Astrocyte (in vitro differentiated cells and primary cell): ENCODE measurements at regions not wholly inside any gene's neighbourhood (a gene's known extent, or its start where the extent isn't known, plus 50 kb on each side); places are given as distances from the start of the nearest gene placed in this dataset.
"Not testable (repeated sequence)": the region's sequence is repeated elsewhere in the genome, so short reads cannot be mapped to it uniquely, and the experiment has no call there.

Experiments used
- DNase-seq: peaks from one replicate; pipeline ENCODE4 v3.0.0-alpha.2; 2010; ENCODE audit warnings: low read depth
- FAIRE-seq: peaks from 2 replicates; lab custom pipeline; 2011; peaks lifted over from hg19 to GRCh38; lab: Jason Lieb, UNC
- H2AFZ ChIP-seq: 2 replicates; pipeline ENCODE4 v1.6.0; 2012; ENCODE audit warnings: low read depth, low read length, inconsistent platforms
- H3K27ac ChIP-seq: 2 replicates; pipeline ENCODE4 v1.5.1; 2011; ENCODE audit warnings: low read depth, low read length, inconsistent platforms
- H3K27me3 ChIP-seq: 2 replicates; pipeline ENCODE4 v1.6.0; 2011; ENCODE audit warnings: low read length, inconsistent platforms; ENCODE audit not compliant: insufficient read depth
- H3K36me3 ChIP-seq: 2 replicates; pipeline ENCODE4 v1.5.1; 2011; ENCODE audit warnings: low read length, inconsistent platforms; ENCODE audit not compliant: insufficient read depth
- H3K4me1 ChIP-seq: 2 replicates; pipeline ENCODE4 v1.5.1; 2011; ENCODE audit warnings: low read length, inconsistent platforms; ENCODE audit not compliant: insufficient read depth
- H3K4me2 ChIP-seq: 2 replicates; pipeline ENCODE4 v1.6.0; 2012; ENCODE audit warnings: low read length, inconsistent platforms
- H3K4me3 ChIP-seq: 2 replicates; pipeline ENCODE4 v1.5.1; 2011; ENCODE audit warnings: low read depth, mild to moderate bottlenecking, low read length, inconsistent platforms; ENCODE audit not compliant: insufficient read depth
- H3K79me2 ChIP-seq: 2 replicates; pipeline ENCODE4 v1.6.0; 2012; ENCODE audit warnings: mild to moderate bottlenecking, low read length, inconsistent platforms; ENCODE audit not compliant: insufficient read depth
- H3K9ac ChIP-seq: 2 replicates; pipeline ENCODE4 v1.6.0; 2012; ENCODE audit warnings: mild to moderate bottlenecking, low read length, inconsistent platforms
- H3K9me3 ChIP-seq: 2 replicates; pipeline ENCODE4 v1.5.1; 2012; ENCODE audit warnings: low read depth, mild to moderate bottlenecking, low read length, inconsistent platforms; ENCODE audit not compliant: insufficient read depth
- H4K20me1 ChIP-seq: 2 replicates; pipeline ENCODE4 v1.6.0; 2012; ENCODE audit warnings: low read length, inconsistent platforms; ENCODE audit not compliant: insufficient read depth
- H3K27ac Mint-ChIP-seq: one replicate; pipeline ENCODE4 v1.8.0; 2021; ENCODE audit warnings: mild to moderate bottlenecking, mixed read lengths; ENCODE audit not compliant: unreplicated experiment
- H3K27me3 Mint-ChIP-seq: one replicate; pipeline ENCODE4 v1.8.0; 2021; ENCODE audit warnings: low read depth, mixed read lengths; ENCODE audit not compliant: unreplicated experiment
- H3K36me3 Mint-ChIP-seq: one replicate; pipeline ENCODE4 v1.8.0; 2021; ENCODE audit warnings: low read depth, mixed read lengths; ENCODE audit not compliant: unreplicated experiment
- H3K4me1 Mint-ChIP-seq: one replicate; pipeline ENCODE4 v1.8.0; 2021; ENCODE audit warnings: low read depth, mixed read lengths; ENCODE audit not compliant: unreplicated experiment
- H3K4me3 Mint-ChIP-seq: one replicate; pipeline ENCODE4 v1.8.0; 2021; ENCODE audit warnings: mild to moderate bottlenecking, moderate library complexity, mixed read lengths; ENCODE audit not compliant: unreplicated experiment
- H3K9me3 Mint-ChIP-seq: one replicate; pipeline ENCODE4 v1.8.0; 2021; ENCODE audit warnings: mild to moderate bottlenecking, mixed read lengths; ENCODE audit not compliant: unreplicated experiment
- CTCF ChIP-seq: IDR thresholded peaks from 2 replicates; pipeline ENCODE4 v1.5.1; 2011; ENCODE audit warnings: low read depth, mild to moderate bottlenecking, inconsistent platforms, low read length, moderate library complexity; ENCODE audit not compliant: insufficient read depth
- EZH2 ChIP-seq: IDR thresholded peaks from 2 replicates; pipeline ENCODE4 v1.6.1; 2012; ENCODE audit warnings: mild to moderate bottlenecking, low read length, inconsistent platforms; ENCODE audit not compliant: insufficient read depth

DNA sequence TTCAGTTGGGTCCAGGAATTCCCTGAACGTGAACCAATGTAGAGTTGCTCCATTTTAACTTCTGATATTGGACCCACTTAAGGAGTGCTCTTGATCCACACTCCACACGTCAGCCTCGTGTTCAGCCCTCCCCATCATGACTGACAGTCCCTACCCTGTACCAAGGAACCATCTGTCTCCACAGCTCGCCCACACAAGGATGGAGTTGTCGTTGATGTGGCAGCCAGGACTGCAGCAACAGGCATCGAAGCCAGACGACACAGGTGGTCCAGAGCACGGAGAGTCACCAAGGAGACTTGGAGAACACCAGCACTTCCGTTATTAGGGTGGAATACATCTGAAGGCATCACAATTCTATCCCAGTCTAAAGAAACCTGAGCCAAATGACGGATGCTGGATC lies 472.1 kb upstream of the NR3C2 start:
- H3K36me3 Mint-ChIP-seq = no peaks in the 10 kb centered on the region
- H3K9ac ChIP-seq = no peak overlapping the region
- H3K9me3 ChIP-seq = no peaks in the 10 kb centered on the region
- no peak overlapping the region for H3K27ac Mint-ChIP-seq
- H3K4me3 Mint-ChIP-seq = no peak overlapping the region
- no peak for FAIRE-seq
- H3K27ac ChIP-seq = no peak overlapping the region
- H3K9me3 Mint-ChIP-seq = no peaks in the 10 kb centered on the region
- H3K4me1 ChIP-seq = no peaks in the 10 kb centered on the region
- no peaks in the 10 kb centered on the region for H3K36me3 ChIP-seq
- H3K4me1 Mint-ChIP-seq = no peaks in the 10 kb centered on the region
- no peak overlapping the region for H2AFZ ChIP-seq
- no peaks in the 10 kb centered on the region for H3K27me3 ChIP-seq
- no peak overlapping the region for H3K4me2 ChIP-seq
- TF ChIP-seq EZH2 = no peak
- no peak for TF ChIP-seq CTCF
- DNase-seq = no peak
- H4K20me1 ChIP-seq = no peaks in the 10 kb centered on the region
- H3K4me3 ChIP-seq = no peak overlapping the region
- H3K27me3 Mint-ChIP-seq = no peaks in the 10 kb centered on the region
- no peaks in the 10 kb centered on the region for H3K79me2 ChIP-seq

GRCh38 chr4:148903388-148903787 lies 461.2 kb upstream of the NR3C2 start:
- H3K4me2 ChIP-seq = no peak overlapping the region
- TF ChIP-seq EZH2 = no peak
- TF ChIP-seq CTCF = no peak
- no peak overlapping the region for H2AFZ ChIP-seq

GRCh38 chr4:148901075-148901705 lies 459.0 kb upstream of the NR3C2 start:
- Histone ChIP-seq H3K79me2 (no peaks in the 10 kb centered on the region), H3K4me1 (no peaks in the 10 kb centered on the region), H3K27ac (no peak overlapping the region), H3K9ac (no peak overlapping the region), H2AFZ (no peak overlapping the region), H3K4me2 (no peak overlapping the region), H3K36me3 (no peaks in the 10 kb centered on the region), H3K9me3 (no peaks in the 10 kb centered on the region), H3K27me3 (no peaks in the 10 kb centered on the region), H4K20me1 (no peaks in the 10 kb centered on the region), H3K4me3 (no peak overlapping the region)
- no peak overlapping the region for H3K4me3 Mint-ChIP-seq
- TF ChIP-seq CTCF (no peak), EZH2 (no peak)
- H3K9me3 Mint-ChIP-seq = peaks cover 12% of the 10 kb centered on the region
- FAIRE-seq (no peak), DNase-seq (no peak)
- H3K36me3 Mint-ChIP-seq = no peaks in the 10 kb centered on the region
- H3K27ac Mint-ChIP-seq = no peak overlapping the region
- no peaks in the 10 kb centered on the region for H3K4me1 Mint-ChIP-seq
- H3K27me3 Mint-ChIP-seq = peaks cover 4% of the 10 kb centered on the region

More at GRCh38 chr4:148903388-148903787, 461.2 kb upstream of the NR3C2 start:
- no peak for DNase-seq
- H3K36me3 ChIP-seq = no peaks in the 10 kb centered on the region
- Mint-ChIP-seq H3K36me3 (no peaks in the 10 kb centered on the region), H3K27ac (no peak overlapping the region), H3K4me1 (no peaks in the 10 kb centered on the region), H3K4me3 (no peak overlapping the region), H3K27me3 (peaks cover 4% of the 10 kb centered on the region), H3K9me3 (peaks cover 5% of the 10 kb centered on the region)
- no peak for FAIRE-seq
- no peak overlapping the region for H3K27ac ChIP-seq
- no peaks in the 10 kb centered on the region for H3K27me3 ChIP-seq
- no peaks in the 10 kb centered on the region for H4K20me1 ChIP-seq
- no peaks in the 10 kb centered on the region for H3K79me2 ChIP-seq
- H3K4me3 ChIP-seq = no peak overlapping the region
- H3K9ac ChIP-seq = no peak overlapping the region
- no peaks in the 10 kb centered on the region for H3K9me3 ChIP-seq
- no peaks in the 10 kb centered on the region for H3K4me1 ChIP-seq

GRCh38 chr4:148898139-148898538 lies 455.9 kb upstream of the NR3C2 start:
- not testable (repeated sequence) for H3K79me2 ChIP-seq, H3K36me3 ChIP-seq, H3K27me3 Mint-ChIP-seq, H3K4me1 ChIP-seq, H3K9ac ChIP-seq, H3K4me1 Mint-ChIP-seq, H3K27ac ChIP-seq, FAIRE-seq, H3K4me3 ChIP-seq, DNase-seq, H4K20me1 ChIP-seq, H3K36me3 Mint-ChIP-seq, H3K4me3 Mint-ChIP-seq, H3K27ac Mint-ChIP-seq, H2AFZ ChIP-seq, H3K4me2 ChIP-seq, H3K27me3 ChIP-seq, H3K9me3 ChIP-seq
- peaks cover 12% of the 10 kb centered on the region for H3K9me3 Mint-ChIP-seq
